ENCODE measurements at regions not wholly inside any gene's neighbourhood (a gene's known extent, or its start where the extent isn't known, plus 50 kb on each side); places are given as distances from the start of the nearest gene placed in this dataset.

GRCh38 chr5:2291146-2291840 is 408.6 kb upstream of the IRX4 start:
- Mint-ChIP-seq H3K36me3 (no peaks in the 10 kb centered on the region), H3K4me3 (no peak overlapping the region), H3K9me3 (peaks cover 17% of the 10 kb centered on the region), H3K27ac (no peak overlapping the region), H3K27me3 (ENCODE audit: low read depth) (peaks cover 7% of the 10 kb centered on the region), H3K4me1 (no peaks in the 10 kb centered on the region)
- DNase-seq (ENCODE audit: low spot score in 2 of 2, unreplicated experiment in 2 of 2), result no peak
- no peak for TF ChIP-seq CTCF (IDR thresholded peaks at IDR 0.05; ENCODE audit: unreplicated experiment)

GRCh38 chr5:2289380-2289779 is 406.7 kb upstream of the IRX4 start:
- Mint-ChIP-seq H3K27me3 (ENCODE audit: low read depth) (peaks cover 2% of the 10 kb centered on the region), H3K36me3 (no peaks in the 10 kb centered on the region), H3K4me3 (no peak overlapping the region), H3K27ac (no peak overlapping the region), H3K9me3 (peaks cover 17% of the 10 kb centered on the region), H3K4me1 (no peaks in the 10 kb centered on the region)
- DNase-seq (ENCODE audit: low spot score in 2 of 2, unreplicated experiment in 2 of 2), result no peak
- no peak for TF ChIP-seq CTCF (IDR thresholded peaks at IDR 0.05; ENCODE audit: unreplicated experiment)

GRCh38 chr5:2288968-2289367 is 406.2 kb upstream of the IRX4 start:
- no peak for TF ChIP-seq CTCF (IDR thresholded peaks at IDR 0.05; ENCODE audit: unreplicated experiment)
- Mint-ChIP-seq H3K27me3 (ENCODE audit: low read depth) (peaks cover 2% of the 10 kb centered on the region), H3K9me3 (peaks cover 17% of the 10 kb centered on the region), H3K4me3 (no peak overlapping the region), H3K36me3 (no peaks in the 10 kb centered on the region), H3K4me1 (no peaks in the 10 kb centered on the region), H3K27ac (no peak overlapping the region)
- DNase-seq (ENCODE audit: low spot score in 2 of 2, unreplicated experiment in 2 of 2), result no peak

- Mint-ChIP-seq H3K9me3 (peaks cover 17% of the 10 kb centered on the region), H3K27me3 (ENCODE audit: low read depth) (peaks cover 2% of the 10 kb centered on the region), H3K27ac (no peak overlapping the region), H3K4me1 (no peaks in the 10 kb centered on the region), H3K36me3 (no peaks in the 10 kb centered on the region), H3K4me3 (no peak overlapping the region)
- no peak for DNase-seq (ENCODE audit: low spot score in 2 of 2, unreplicated experiment in 2 of 2)
- no peak for TF ChIP-seq CTCF (IDR thresholded peaks at IDR 0.05; ENCODE audit: unreplicated experiment)
Measured at GRCh38 chr5:2288466-2288865, 405.7 kb upstream of the IRX4 start.

- no peaks in the 10 kb centered on the region for H3K9me3 Mint-ChIP-seq
- no peaks in the 10 kb centered on the region for H3K27me3 Mint-ChIP-seq (ENCODE audit: low read depth)
Measured at GRCh38 chr5:2286250-2286649, 403.5 kb upstream of the IRX4 start.

More at GRCh38 chr5:2286250-2286649, 403.5 kb upstream of the IRX4 start:
- H3K4me1 Mint-ChIP-seq, result no peaks in the 10 kb centered on the region
- H3K4me3 Mint-ChIP-seq, result no peak overlapping the region
- no peak for DNase-seq (ENCODE audit: low spot score in 2 of 2, unreplicated experiment in 2 of 2)
- TF ChIP-seq CTCF (IDR thresholded peaks at IDR 0.05; ENCODE audit: unreplicated experiment), result no peak
- no peak overlapping the region for H3K27ac Mint-ChIP-seq
- H3K36me3 Mint-ChIP-seq, result no peaks in the 10 kb centered on the region
